ENCODE measurements at regions not wholly inside any gene's neighbourhood (a gene's known extent, or its start where the extent isn't known, plus 50 kb on each side); places are given as distances from the start of the nearest gene placed in this dataset.

- H3K27ac Mint-ChIP-seq (ENCODE audit: unreplicated experiment), result no peak overlapping the region
- H3K4me3 Mint-ChIP-seq (ENCODE audit: unreplicated experiment), result no peak overlapping the region
- H3K27me3 Mint-ChIP-seq (ENCODE audit: low read depth), result no peaks in the 10 kb centered on the region
- H3K4me1 Mint-ChIP-seq (ENCODE audit: low read depth), result no peaks in the 10 kb centered on the region
- DNase-seq (ENCODE audit: low spot score), result no peak
- TF ChIP-seq CTCF (IDR thresholded peaks at IDR 0.05), result no peak
- H3K36me3 Mint-ChIP-seq (ENCODE audit: low read depth), result no peaks in the 10 kb centered on the region
- peaks cover 23% of the 10 kb centered on the region for H3K9me3 Mint-ChIP-seq (ENCODE audit: low read depth)
These were observed 587.9 kb downstream of the C6orf118 start for GRCh38 chr6:164721460-164721859.

GRCh38 chr6:164700497-164700896 is 608.9 kb downstream of the C6orf118 start:
- Mint-ChIP-seq H3K4me1 (ENCODE audit: low read depth) (no peaks in the 10 kb centered on the region), H3K27ac (ENCODE audit: unreplicated experiment) (no peak overlapping the region), H3K36me3 (ENCODE audit: low read depth) (no peaks in the 10 kb centered on the region), H3K27me3 (ENCODE audit: low read depth) (no peaks in the 10 kb centered on the region), H3K9me3 (ENCODE audit: low read depth) (peaks cover 7% of the 10 kb centered on the region), H3K4me3 (ENCODE audit: unreplicated experiment) (no peak overlapping the region)
- TF ChIP-seq CTCF (IDR thresholded peaks at IDR 0.05), result no peak
- no peak for DNase-seq (ENCODE audit: low spot score)

GRCh38 chr6:164695896-164696295 is 613.5 kb downstream of the C6orf118 start:
- Mint-ChIP-seq H3K4me3 (ENCODE audit: unreplicated experiment) (no peak overlapping the region), H3K27ac (ENCODE audit: unreplicated experiment) (no peak overlapping the region), H3K9me3 (ENCODE audit: low read depth) (no peaks in the 10 kb centered on the region), H3K27me3 (ENCODE audit: low read depth) (no peaks in the 10 kb centered on the region), H3K4me1 (ENCODE audit: low read depth) (no peaks in the 10 kb centered on the region), H3K36me3 (ENCODE audit: low read depth) (no peaks in the 10 kb centered on the region)
- TF ChIP-seq CTCF (IDR thresholded peaks at IDR 0.05), result no peak
- DNase-seq (ENCODE audit: low spot score), result no peak

GRCh38 chr6:164694386-164694785 is 615.0 kb downstream of the C6orf118 start:
- H3K27me3 Mint-ChIP-seq (ENCODE audit: low read depth), result no peaks in the 10 kb centered on the region
- H3K4me1 Mint-ChIP-seq (ENCODE audit: low read depth), result no peaks in the 10 kb centered on the region
- no peak for TF ChIP-seq CTCF (IDR thresholded peaks at IDR 0.05)
- no peaks in the 10 kb centered on the region for H3K36me3 Mint-ChIP-seq (ENCODE audit: low read depth)
- no peak overlapping the region for H3K27ac Mint-ChIP-seq (ENCODE audit: unreplicated experiment)
- no peak overlapping the region for H3K4me3 Mint-ChIP-seq (ENCODE audit: unreplicated experiment)
- DNase-seq (ENCODE audit: low spot score), result no peak
- H3K9me3 Mint-ChIP-seq (ENCODE audit: low read depth), result no peaks in the 10 kb centered on the region

- Mint-ChIP-seq H3K4me1 (ENCODE audit: low read depth) (no peaks in the 10 kb centered on the region), H3K4me3 (ENCODE audit: unreplicated experiment) (no peak overlapping the region), H3K27me3 (ENCODE audit: low read depth) (no peaks in the 10 kb centered on the region), H3K27ac (ENCODE audit: unreplicated experiment) (no peak overlapping the region), H3K9me3 (ENCODE audit: low read depth) (no peaks in the 10 kb centered on the region), H3K36me3 (ENCODE audit: low read depth) (no peaks in the 10 kb centered on the region)
- no peak for DNase-seq (ENCODE audit: low spot score)
- TF ChIP-seq CTCF (IDR thresholded peaks at IDR 0.05), result no peak
These were observed 615.5 kb downstream of the C6orf118 start for GRCh38 chr6:164693944-164694343.
